M059J (cell line): ENCODE measurements at regions not wholly inside any gene's neighbourhood (a gene's known extent, or its start where the extent isn't known, plus 50 kb on each side); places are given as distances from the start of the nearest gene placed in this dataset.

Experiments used
- DNase-seq: peaks from one replicate; pipeline ENCODE4 v3.0.0-alpha.2; 2012; ENCODE audit warnings: low read depth

DNA sequence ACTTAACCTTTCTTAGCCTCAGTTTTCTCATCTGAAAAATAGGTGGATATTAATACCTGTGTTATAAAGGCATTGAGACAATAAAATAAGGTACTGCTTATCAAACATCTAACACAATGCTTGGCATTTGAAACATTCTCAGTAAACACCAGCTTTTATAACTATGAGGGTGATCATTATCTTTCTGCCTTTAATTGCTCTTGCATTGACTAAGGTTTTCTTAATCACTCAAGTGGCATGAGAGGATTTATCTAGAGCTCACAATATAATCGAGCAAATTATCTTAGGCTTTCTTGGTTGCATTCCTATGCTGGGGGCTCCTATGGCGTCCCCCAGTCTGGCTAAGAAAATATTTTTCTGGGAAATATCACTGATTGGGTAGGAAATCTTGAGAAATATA is 716.4 kb upstream of the MARCKS start:
- no peak for DNase-seq

DNA sequence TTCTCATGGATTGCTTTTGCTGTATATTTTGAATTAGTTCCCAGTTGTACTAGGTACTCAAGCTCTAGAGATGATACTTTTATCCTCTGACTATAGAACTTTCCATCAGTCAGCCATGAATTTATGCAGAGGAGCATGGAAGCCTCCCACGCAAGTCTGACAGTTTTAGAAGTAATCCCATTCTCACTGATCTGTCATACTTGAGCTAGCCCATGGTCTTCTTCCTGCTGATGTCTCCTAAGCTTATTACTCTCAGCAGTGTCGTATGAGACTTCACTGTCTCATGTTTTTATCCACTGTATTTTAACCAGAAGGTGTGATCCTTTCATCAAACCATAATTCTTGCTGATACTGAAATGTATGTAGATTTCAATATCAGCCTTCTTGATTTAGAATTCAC is 715.2 kb upstream of the MARCKS start:
- no peak for DNase-seq

DNA sequence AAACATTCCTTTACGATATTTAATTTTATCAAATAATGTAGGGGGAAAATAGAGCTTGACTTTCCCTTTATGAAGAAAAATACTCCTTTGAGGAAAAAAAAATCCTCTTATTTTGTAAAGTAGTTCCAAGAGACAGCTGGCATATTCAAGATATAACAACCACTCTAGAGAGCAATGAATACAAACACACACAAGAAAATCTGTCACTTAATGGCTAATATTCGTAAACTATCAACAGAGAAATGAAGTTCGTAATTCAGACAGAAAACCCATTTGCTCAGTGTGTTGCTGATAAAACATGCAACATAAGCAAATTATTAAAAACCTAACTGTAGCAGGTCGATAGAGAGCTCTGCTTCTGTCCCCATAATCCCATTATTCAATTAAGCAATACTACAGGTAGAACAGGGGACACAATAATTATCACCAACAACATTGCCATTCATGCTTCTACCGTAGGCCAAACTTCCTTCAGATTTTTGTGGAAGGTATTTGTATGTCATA is 714.4 kb upstream of the MARCKS start:
- no peak for DNase-seq

DNA sequence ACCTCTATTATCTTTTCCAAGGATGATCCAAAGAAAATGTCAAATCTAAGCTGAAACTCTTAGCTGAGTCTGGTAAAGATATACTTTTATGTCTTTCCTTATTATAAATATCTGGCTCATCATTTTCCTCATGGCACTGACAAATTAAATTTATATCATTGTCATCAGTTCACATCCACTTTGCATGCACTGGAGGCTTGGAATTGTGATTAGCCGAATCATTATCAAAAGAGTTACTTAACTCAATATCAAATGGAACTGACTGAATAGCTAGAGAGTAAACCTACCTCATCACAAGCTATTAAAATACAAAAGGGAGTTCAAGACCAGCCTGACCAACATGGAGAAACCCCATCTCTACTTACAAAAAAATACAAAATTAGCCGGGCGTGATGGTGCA is 713.9 kb upstream of the MARCKS start:
- no peak for DNase-seq

DNA sequence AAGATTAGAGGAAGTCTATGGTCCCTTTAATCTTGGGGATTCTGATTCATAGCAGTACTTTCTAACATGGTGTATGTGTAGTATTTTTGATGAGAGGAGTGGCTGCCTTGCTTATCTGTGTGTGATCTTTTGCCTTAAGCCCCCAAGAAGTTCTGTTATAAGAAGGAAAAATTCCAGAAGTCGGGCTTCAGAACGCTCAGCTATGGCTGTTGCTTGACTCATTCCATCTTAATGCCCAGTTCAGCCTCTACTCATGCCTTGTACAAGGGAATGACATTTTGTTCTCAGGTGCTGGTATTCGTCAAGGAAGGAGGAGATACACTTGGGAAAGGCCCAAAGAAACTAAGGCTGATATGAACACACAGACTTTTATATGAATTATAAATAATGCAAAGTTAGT is 713.0 kb upstream of the MARCKS start:
- DNase-seq: no peak

DNA sequence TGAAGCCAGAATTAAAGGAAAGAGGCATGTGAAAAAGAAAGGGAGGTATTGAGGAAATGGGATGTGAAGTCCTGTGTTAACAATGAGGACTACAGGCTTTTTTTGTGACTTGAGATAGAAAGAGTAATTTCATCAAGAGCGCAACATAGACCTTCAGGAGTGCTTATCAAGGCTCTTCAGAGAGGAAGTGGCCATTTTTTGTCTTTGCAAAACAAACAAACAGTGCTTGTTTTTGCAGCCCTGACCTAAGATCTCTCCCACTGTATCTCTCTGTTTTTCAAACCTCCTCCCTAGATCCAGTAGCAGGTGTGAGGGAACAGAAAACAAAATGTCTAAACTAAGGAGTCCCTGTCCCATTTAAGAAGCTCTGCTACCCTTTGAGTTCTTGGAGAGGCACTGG is 710.3 kb upstream of the MARCKS start:
- DNase-seq: no peak

DNA sequence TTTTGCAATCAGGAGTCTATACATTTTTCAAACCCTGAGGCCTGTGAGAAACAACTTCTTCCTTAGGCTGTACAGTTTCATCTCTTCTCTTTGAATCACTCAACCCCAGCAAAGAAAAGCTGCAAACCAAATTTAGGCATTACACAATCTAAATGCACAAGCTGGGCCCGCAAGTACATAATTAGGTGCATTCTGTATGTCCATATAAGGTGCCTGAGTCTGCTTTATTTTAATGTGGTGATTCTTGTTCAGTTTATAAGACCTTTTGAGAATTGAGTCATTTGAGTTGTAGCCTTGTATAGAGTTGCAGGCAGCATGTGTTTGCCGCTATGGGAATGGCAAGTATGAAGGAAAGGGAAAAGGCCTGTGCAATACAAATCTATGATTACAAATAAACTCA is 709.6 kb upstream of the MARCKS start:
- DNase-seq: peak; percentile 24

DNA sequence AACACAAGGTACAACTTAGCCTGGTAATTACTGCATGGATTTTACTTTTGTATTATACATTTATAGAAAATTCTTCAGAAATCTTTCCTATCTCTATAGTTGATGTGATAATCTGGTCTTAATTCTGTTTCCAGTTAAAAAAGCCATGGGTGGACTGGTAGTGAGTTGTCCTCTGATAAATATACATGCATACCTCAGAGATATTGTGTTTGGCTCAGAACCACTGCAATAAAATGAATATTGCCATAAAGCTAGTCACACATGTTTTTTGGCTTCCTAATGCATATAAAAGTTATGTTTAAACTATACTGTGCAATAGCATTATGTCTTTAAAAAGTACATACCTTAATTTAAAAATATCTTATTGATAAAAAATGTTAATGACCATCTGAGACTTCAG is 708.6 kb upstream of the MARCKS start:
- no peak for DNase-seq

DNA sequence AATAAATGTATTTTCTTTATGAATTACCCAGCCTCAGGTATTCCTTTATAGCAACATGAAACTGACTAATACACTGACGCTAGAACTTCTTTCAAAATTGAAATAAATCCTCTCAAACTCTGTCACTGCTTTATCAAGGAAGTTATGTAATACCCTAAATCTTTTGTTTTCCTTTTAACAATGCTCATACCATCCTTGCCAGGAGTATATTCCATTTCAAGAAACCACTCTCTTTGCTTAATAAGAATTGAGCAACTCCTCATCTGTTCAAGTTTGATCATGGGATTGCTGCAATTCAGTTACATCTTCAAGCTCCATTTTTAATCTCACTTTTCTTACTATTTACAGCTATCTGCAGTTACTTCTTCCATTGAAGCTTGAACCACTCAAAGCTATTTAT is 707.6 kb upstream of the MARCKS start:
- DNase-seq: no peak

DNA sequence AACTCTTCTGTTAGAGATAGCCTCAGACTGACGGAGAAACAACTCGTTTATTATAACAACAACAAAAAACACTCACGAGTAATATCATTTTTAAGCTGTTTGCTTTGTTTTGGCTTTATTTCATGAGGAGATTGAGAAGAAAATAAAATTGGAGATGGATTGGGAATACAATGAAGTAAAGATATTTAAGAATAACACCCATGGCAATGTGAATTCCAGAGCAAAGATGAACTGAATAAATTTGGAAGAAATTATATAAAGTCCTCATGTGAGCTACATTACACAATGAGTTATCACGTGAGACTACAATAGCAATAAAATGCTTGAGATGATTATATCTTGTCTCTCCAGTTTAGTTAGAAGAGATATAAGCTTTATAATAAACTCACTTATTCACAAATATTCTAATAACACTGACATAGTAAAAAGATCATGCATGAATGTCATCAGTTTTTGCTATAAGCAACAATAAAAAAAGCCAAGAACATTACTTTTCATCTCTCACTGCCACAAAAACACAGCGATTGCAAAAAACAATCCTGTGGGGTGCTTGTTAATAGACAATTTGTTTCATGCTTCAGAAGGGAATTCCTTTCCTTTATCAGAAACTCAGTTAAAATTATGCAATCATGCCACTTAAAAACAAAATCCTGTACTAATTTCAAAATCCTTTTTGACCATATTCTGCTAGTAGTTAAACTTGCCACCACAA is 696.7 kb upstream of the MARCKS start:
- DNase-seq: no peak

DNA sequence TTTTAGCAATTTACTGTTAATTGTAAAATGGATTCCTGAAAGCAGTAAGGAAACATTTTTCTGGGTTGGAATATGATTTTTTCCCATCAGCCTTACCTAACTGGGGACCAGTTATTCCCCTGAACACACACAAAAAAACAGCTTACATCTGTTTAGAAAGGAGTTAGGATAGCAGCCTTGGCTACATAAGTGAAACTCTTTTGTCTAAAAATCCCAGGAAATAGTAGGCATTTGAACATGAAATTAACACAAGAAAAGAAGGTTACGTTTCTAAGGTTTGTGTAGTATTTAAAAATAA is 696.2 kb upstream of the MARCKS start:
- DNase-seq: no peak

DNA sequence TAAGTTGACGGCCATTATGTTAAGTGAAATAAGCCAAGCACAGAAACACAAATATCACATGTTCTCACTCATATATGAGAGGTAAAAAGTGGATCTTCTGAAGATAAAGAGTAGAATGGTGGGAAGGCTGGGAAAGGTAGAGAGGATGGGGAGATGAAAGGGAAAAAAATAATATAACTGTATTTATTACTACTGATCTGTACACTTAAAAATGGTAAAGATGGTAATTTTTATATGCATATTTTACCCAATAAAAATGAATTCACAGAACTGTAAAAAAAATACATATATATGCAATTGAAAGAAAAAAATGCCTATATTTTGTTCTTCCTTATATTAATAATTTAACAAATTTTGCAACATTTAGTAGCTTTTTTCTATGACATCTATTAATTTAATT is 694.4 kb upstream of the MARCKS start:
- no peak for DNase-seq

DNA sequence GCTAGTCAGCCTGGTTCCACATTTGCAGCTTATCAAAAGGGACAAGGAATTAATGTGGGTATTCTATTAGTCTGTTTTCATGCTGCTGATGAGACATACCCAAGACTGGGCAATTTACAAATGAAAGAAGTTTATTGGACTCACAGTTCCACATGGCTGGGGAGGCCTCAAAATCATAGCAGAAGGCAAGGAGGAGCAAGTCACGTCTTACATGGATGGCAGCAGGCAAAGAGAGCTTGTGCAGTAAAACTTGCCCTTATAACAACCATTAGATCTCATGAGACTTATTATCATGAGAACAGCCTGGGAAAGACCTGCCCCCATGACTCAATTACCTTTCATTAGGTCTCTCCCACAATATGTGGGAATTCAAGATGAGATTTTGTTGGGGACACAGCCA is 689.1 kb upstream of the MARCKS start:
- DNase-seq: no peak

DNA sequence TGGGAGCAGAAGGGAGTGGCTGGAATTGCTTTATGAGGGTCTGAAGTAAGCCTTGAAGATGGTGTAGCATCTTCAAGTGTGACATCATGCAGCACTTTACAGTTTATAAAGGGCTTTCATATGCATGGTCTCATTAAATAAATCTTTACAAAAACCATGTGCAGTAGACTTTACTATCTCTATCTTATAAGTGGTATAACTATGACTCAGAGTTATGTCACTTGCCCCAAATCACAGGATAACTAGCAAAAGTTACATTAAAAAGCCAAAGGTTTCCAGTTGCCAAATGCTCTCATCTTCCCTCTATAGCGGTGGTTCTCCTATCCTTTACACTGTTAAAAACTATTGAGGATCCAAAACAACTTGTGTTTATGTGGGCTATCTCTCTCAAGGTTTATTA is 687.7 kb upstream of the MARCKS start:
- peak; percentile 78 for DNase-seq

DNA sequence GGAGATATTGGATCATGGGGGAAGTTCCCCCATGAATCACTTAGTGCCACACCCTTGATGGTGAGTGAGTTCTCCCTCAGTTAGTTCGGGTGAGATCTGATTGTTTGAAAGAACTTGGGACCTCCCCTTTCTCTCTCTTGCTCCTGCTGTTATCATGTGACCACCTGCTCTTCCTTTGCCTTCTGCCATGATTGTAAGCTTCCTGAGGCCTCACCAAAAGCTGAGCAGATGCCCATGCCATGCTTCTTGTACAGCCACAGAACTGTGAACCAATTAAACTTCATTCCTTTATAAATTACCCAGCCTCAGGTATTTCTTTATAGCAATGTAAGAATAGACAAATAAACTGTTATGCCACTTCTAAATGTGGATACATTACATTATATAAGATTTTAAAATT is 686.7 kb upstream of the MARCKS start:
- no peak for DNase-seq

DNA sequence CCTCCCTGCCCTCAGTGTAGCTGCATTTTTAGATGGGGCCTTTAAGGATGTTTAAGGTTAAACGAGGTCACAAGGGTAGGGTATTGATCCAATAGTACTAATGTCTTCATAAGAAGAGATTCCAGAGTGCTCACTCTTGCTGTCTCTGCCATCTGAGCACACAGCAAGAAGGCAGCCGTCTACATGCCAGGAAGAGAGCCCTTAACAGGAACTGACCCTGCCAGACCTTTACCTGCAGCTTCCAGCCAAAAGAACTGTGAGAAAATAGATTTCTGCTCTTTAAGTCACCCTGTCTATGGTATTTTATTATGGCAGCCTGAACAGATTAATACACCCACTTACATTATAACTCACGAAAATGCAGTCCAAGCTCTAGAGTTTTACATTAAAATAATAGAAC is 685.3 kb upstream of the MARCKS start:
- DNase-seq: no peak

DNA sequence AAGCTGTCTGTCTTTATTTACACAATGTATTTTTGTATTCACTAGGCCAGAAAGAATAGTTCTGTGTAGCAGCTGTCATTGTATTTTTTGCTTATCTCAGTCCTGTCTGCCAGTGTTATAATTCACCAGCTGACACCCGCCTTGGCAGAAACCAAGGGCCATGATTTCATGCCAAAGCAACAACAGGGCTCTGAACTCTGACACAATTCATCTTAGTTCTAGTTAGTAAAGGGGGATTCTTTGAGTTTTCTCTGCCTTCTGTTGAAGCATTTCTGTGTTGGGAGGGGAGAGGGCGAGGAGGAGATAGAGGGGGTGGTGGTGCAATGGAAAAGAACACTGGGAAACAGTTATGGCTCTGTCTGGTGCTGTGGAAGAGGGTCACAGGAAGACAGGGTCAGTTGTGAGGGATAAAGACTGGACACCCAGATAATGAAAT is 684.6 kb upstream of the MARCKS start:
- peak; percentile 27 for DNase-seq

DNA sequence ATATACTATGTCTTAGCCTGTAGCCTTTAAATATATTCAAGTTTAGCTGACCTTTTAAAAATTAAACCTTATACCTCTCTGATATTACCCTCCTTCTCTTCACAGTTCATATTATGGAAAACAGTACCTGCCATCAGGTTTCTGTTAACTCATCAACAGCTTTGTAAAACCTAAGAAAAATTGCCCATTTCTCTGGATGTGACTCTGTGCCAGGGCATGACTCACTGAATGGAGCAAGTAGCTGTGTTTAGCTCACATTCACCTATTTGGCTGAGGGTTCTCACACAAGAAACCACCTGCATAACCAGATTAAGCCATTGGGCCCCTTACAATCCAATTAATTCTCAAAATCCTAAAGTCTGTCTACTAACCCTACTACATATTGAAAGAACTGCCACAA is 678.8 kb upstream of the MARCKS start:
- peak; percentile 60 for DNase-seq

DNA sequence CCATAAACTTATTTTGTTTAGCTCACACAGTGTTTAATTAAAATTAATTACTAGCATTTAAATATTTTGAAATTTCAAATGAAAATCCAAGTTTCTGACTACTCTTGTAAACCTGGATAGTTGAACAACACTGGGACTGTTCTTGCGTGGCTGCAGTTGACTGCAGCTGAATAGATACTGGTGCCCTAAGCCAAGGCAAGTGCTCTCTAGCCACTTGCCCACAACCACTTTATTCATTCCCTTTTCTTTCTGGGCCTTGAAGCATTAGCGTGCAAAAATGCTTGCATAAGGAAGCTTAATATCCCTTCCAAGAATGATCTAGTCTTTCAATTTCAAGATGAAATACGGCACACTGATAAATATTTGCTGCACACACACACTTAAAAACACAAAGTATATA is 676.0 kb upstream of the MARCKS start:
- no peak for DNase-seq

DNA sequence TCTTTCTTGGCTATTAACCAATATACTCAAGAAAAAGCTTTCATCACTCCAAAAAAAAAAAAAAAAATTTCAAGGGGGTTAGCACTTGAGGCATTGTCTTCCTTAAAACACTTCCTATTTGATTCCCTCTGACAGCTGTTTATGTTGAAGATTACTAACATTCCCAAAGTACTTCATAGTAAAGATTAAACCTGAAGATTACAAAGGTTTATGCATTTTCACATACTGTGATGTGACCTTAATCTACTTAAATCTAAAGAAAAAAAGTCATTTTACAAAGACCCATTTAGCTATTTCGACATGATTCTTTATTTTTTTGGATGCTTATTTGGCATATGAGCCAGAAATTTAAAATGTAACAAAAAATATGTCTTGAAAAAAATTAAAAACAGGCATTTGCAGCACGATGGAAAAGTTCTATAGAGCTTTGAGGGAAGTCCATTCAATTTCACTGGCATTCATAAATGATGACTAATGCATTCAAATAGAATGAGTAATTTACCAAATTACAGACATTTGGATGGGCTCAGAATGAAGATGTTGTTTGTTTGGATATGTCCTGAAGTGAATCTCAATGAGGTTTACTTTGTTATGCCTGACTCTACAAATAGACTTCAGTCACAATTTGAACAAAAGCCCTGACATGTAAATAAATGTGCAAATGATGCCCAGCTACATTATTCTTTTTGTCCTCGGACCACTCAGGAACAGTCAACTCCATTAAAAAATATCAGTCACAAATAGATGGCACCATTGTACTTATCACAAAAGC is 674.6 kb upstream of the MARCKS start:
- DNase-seq: peak; percentile 92

DNA sequence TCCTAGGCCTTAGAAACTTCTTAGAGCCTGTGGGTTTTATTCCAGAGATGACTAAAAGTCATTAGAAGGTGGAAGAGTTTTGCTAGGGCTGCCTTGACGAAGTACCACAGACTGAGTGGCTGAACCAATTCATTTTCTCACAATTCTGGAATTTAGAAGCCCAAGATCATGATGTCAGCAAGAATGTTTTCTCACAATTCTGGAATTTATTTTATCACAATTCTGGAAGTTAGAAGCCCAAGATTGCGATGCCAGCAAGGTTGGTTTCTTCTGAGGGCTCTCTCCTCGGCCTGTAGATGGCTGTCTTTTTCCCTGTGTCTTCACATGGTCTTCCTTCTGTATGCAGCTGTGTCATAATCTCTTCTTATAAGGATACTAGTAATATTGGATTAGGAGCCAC is 672.9 kb upstream of the MARCKS start:
- DNase-seq: peak; percentile 94

DNA sequence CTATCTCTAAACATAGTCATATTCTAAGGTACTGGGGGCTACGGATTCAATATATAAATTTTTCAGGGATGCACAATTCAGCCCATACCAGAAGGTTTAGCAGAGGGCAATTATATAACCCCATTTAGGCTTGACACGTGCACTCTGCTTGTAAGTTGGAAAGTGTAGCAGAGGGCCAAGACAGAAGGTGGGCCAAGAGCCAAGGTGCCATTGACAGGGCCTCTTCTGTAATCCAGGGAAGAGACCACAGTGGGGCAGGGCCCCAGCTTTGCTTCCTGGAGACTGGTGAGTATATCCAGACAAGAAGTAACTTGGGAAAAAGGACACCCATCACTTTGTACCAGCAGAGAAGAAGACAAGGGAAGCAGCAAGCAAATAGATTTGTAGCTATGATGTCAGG is 672.4 kb upstream of the MARCKS start:
- DNase-seq: peak; percentile 45

DNA sequence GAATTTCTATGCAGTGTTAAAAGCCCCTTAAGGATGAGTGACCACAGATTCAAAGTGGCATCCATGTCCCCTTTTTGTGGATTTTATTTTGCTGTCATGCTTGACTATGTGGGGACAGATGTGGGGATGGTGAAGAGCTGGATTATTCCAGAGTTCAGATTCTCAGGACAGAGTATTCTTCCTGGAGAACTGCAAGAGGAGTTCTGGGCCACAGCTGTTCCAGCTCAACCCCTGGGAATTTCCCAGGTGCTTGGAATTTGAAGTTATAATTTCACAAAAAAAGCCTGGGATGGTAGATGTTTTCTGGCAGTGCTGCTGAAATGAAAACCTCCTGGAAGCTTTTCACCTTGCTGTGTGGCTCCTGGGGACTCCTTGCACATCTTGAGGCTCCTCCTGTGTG is 671.8 kb upstream of the MARCKS start:
- peak; percentile 5 for DNase-seq

DNA sequence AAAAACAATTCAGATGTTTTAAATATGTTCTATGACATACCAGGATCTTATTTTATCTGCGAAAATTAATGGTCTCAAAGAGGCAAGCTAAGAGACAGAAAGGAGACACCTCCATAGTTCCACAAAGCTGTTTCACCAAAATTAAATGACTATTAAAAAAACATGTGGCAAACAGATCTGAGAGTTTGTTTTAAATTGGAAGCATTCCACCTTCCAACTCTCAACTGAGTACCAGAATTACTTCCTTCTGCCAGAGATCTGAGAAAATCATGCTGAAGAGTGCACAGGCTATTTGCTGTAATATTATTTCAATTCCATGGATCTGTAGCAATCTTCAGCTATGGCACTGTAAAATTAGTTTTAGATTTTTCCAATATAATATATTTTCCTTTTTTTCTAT is 669.5 kb upstream of the MARCKS start:
- DNase-seq: no peak
